Stimulated activated CD4-positive, alpha-beta T cell treated with anti-CD3 and anti-CD28 coated beads, Interleukin-15, amount 100 ng/mL, for 48 hours (primary cell): ENCODE measurements at regions not wholly inside any gene's neighbourhood (a gene's known extent, or its start where the extent isn't known, plus 50 kb on each side); places are given as distances from the start of the nearest gene placed in this dataset.

Experiments used
- DNase-seq, 2 donors: peaks; one replicate each; pipeline ENCODE4 v3.0.0-alpha.2; 2020; ENCODE audit warnings: low read depth in 2 of 2

GRCh38 chr7:131899271-131900030 lies 343.0 kb upstream of the PODXL start:
- DNase-seq, result no peak

GRCh38 chr7:131898418-131898817 lies 342.0 kb upstream of the PODXL start:
- no peak for DNase-seq

GRCh38 chr7:131897790-131898165 lies 341.4 kb upstream of the PODXL start:
- no peak for DNase-seq

- DNase-seq, result no peak
These were observed 340.8 kb upstream of the PODXL start for GRCh38 chr7:131897016-131897789.

- no peak for DNase-seq
These were observed 339.9 kb upstream of the PODXL start for GRCh38 chr7:131896165-131896863.

- no peak for DNase-seq
These were observed 339.2 kb upstream of the PODXL start for GRCh38 chr7:131895541-131896164.

GRCh38 chr7:131893631-131894340 lies 337.4 kb upstream of the PODXL start:
- DNase-seq, result no peak

GRCh38 chr7:131890176-131890575 lies 333.7 kb upstream of the PODXL start:
- DNase-seq, result no peak

- no peak for DNase-seq
These were observed 333.2 kb upstream of the PODXL start for GRCh38 chr7:131889572-131890150.

- DNase-seq, result no peak
These were observed 327.3 kb upstream of the PODXL start for GRCh38 chr7:131883769-131884168.

- DNase-seq, result no peak
These were observed 326.8 kb upstream of the PODXL start for GRCh38 chr7:131883196-131883595.

GRCh38 chr7:131882321-131882720 lies 325.9 kb upstream of the PODXL start:
- no peak for DNase-seq

GRCh38 chr7:131880078-131880477 lies 323.6 kb upstream of the PODXL start:
- no peak for DNase-seq

GRCh38 chr7:131879424-131879823 lies 323.0 kb upstream of the PODXL start:
- DNase-seq, result no peak

GRCh38 chr7:131878777-131879176 lies 322.3 kb upstream of the PODXL start:
- no peak for DNase-seq

GRCh38 chr7:131873581-131873980 lies 317.2 kb upstream of the PODXL start:
- no peak for DNase-seq

GRCh38 chr7:131869986-131870385 lies 313.6 kb upstream of the PODXL start:
- no peak for DNase-seq

GRCh38 chr7:131869169-131869844 lies 312.9 kb upstream of the PODXL start:
- no peak for DNase-seq

- no peak for DNase-seq
These were observed 311.0 kb upstream of the PODXL start for GRCh38 chr7:131867461-131867860.

- DNase-seq, result no peak
These were observed 309.5 kb upstream of the PODXL start for GRCh38 chr7:131865911-131866310.
